GM21528 (cell line): ENCODE measurements at regions not wholly inside any gene's neighbourhood (a gene's known extent, or its start where the extent isn't known, plus 50 kb on each side); places are given as distances from the start of the nearest gene placed in this dataset.

Experiments
- ATAC-seq: cut with Tn5 transposase; IDR thresholded peaks from one replicate; pipeline ENCODE4 v1.9.1; 2021; ENCODE audit warnings: mild to moderate bottlenecking, moderate library complexity; ENCODE audit not compliant: unreplicated experiment, low FRiP score

DNA sequence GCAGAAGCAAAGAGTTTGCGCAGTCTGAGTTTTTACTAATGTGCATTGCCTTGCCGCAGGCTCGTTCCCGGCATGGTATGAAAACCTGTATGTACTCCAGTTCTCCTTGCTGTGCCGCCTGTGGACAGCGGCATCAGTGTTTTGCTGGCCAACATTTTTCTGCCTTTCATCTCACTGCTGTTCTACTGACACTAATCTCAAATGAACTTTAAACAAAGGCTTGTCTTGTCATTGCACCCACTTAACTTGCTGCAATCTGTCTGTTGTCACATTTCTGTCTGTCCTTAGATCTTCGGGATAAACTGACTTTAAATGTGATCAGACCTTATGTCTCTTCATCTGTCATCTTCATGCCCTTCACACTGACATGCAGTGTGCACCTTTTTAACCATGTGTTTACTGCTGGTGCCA, 71.7 kb upstream of the ZNRF2 start:
- no peak for ATAC-seq

DNA sequence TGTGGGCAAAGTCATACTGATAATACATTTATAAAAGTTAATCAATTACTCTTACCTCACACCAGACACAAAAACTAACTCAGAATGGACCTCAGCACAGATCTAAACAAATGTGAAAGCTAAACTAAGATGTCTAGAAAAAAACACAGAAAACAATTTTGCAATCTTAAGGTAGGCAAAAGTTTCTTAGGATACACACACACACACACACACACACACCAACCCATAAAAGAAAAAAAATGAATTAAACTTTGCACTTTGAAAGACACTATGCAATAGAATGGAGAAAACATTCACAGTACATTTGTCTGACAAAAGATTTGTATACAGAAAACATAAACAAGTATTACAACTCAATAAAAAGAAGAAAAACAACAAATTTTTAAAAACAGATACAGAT, 70.8 kb upstream of the ZNRF2 start:
- no peak for ATAC-seq

DNA sequence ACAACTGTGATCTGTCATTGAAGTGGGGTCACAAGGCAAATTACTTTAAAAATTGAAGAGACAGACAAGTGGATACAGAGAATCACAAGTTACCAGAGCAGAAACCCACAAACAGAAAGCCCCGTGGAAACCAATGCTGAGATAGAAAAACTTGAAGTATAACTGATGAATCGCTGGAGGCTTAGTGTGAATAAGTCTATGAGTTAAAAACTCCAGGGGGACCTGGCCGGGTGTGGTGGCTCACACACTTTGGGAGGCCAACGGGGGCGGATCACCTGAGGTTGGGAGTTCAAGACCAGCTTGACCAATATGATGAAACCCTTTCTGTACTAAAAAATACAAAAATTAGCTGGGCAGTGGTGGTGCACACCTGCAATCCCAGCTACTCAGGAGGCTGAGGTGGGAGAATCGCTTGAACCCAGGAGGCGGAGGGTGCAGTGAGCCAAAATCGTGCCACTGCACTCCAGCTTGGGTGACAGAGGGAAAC, 69.7 kb upstream of the ZNRF2 start:
- no peak for ATAC-seq

DNA sequence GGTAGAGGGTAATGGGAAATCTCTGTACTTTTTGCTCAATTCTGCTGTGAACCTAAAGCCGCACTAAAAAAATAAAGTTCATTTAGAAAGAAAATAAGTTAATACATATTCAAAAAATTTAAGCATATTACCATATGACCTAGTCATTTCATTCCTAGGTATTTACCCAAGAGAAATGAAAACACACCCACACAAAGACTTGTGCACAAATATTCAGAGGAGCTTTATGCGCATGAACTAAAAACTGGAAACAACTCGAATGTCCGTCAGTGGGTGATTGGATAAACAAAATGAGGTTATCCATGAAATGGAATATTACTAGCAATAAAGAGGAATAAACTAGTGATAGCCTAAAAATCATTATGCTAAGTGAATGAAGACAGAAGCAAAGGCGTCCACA, 62.6 kb upstream of the ZNRF2 start:
- ATAC-seq, result no peak

DNA sequence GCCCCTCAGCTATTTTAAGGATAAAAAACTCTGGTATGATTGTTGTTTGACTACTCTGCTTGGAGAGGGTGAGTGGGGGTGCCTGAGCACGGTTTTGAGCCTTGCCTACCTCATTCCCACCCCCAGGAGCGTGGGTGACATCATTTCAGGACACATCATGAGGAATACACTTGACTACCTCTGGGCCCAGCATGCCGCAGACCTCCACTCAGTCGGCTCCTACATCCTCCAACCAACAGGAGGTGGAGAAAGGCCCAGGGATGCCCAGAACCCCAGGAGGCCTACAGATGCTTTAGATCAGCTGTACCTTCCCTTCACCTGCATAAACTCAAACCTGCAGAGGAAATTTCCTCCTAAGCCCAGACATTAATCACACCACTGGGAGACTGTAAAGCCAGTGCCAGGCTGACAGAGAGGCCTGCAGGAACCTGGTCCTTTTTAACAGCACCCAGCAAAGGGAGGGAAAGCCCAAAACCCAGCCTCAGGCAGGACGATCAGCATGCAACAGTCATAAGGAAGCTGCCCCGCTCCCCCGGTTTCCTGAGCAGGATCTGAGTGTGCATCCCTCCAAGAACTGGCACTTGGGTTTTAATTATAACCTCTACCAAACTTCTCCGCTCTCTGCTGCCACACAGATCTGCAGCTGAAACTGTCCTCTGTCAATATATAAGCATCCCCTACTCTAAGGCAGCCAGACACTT, 61.7 kb upstream of the ZNRF2 start:
- ATAC-seq, result no peak

DNA sequence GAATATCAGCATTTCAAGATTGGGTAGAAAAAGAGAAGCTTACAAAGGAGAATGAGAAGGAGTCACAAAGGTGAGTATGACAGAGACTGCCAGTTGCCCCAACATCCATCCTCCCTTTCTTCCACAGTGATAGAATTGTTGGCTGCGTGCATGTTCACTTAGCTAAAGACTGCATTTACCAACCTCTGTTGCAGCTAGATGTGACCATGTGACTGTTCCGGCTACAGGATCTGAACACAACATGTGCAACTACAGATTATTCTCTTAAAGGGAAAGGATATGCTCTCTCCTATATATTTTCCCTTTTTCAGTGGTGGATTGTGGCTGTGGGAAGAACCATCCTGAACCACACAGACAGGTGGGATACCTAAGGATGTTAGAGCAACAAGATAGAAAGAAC, 60.5 kb upstream of the ZNRF2 start:
- ATAC-seq, result no peak

DNA sequence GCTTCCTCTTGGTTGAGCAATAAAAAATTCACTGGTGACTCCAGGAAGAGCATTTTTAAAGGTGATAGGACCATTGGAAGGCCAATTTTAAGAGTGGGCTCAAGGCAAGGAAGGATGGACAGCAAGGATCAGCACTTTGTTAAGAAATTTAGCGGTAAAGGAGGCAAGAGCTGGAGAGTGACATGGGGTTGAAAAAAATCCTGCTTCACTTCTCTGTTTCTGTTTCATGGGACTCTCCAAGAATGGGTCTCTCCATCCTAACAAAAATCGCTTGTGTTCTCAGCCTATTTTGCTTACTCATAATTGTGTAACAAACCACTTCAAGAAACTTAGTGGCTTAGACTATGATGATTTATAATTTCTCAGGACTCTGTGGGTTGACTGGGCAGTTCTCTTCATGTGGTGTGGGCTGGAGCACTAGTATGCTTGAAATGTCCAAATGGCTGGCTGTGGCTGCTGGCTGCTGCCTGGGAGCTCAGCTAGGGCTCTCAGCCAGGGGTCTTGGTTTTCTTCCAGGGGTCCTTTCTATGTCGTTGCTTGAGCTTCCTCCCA, 59.8 kb upstream of the ZNRF2 start:
- no peak for ATAC-seq

DNA sequence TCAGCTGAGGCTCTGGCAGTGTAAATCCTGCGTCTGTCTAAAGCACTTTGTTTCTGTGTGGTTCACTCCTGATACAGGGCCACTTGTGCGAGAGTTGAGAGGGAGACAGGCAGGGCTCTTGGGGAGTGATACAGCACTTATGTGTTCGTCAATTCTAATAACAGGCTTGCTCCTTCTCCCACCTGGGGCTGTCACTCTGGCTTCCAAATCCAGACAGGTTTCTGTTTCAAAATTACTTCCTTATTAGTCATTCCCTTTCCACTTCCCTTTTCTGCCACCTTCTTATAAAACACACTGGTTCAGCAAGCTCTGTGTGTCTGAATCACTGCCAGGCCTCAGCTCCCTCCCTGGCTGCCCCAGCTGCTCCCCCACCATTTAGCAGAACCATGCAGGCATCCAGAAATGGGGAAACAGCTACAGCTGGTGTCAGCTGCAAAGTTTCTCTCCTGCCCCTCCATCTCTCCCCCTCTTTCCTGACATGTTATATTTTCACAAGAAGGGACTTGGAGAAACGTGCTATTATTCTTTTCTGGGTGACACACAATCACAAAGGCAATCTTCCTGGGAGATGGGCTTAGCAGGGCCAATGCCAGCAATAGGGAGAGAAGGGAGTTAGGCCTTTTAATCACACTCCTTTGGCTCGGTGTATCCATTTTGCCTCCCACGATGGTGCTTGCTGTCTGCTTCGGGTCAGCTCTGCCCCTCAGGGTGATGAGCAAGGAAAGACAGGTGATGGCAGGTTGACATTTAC, 58.4 kb upstream of the ZNRF2 start:
- peak; percentile 83 for ATAC-seq

DNA sequence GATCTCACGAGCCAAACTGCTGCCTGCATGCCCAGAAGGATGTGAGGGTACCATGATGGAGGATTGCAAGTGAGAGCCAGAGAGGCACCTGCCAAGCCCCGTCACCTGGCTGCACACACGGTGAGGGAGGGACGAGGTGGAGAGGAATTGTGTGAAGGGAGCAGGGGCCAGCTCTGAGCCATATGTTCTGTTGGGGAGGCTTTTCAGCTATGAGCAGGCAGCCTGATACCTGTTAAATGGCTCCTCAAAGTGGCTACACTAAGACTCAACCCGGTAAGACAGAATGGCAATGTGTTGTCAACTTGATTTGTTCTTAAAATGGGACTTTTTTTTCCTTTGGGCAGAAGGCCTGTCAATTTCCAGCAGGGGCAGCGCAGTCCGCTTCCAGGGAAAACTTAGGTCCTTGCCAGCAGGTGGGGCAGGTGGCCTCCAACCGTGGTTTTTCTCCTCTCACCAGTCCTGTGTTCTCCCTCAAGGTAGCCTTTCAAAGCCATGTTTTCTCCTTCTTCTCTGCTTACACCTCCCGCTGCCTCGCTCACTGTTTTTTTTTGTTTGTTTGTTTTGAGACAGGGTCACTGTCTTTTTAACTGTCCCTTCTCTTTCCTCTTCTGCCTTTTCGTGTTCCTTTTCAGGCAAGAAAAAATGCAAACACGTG, 57.7 kb upstream of the ZNRF2 start:
- no peak for ATAC-seq

DNA sequence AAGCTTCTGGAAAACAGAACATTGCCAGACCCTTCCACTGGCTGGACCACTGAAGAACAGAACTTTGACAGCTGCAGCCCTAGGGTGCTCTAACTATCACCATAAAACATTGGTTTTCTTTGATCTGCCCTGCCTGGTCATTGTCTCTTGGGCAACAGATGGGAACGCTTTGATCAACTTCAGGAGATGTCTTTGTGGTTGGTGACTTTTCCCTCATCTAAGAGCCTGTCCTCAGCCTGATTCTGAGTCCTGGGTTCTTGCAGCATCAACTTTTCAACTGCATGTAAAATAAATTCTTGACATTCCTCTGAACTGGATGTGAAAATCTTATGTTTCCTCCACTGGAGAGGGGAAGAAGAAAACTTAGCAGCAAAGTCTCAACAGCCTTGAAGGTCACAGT, 53.1 kb upstream of the ZNRF2 start:
- ATAC-seq, result no peak

DNA sequence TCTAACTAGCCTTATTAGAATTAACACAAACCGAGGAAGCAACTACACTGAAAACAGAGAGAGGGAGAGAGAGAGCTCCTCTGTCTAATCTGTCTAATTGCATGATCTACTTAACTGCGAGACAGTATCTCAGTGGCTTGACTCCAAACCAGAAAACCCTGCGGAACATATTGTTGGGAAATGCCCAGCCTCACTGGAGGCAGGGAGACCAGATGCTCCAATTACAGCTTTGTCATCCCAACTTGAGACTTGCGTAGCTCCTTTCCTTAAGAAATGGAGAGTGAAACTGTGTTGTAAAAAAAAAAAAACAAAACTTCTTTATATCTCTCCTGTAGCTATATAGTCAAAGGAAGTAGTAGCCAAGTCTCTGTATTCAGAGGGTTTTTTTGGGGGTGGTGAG, 52.0 kb upstream of the ZNRF2 start:
- ATAC-seq, result no peak
